GM12865 (cell line): ENCODE measurements at regions not wholly inside any gene's neighbourhood (a gene's known extent, or its start where the extent isn't known, plus 50 kb on each side); places are given as distances from the start of the nearest gene placed in this dataset.

Source experiments
- DNase-seq: peaks from one replicate; pipeline ENCODE4 v3.0.0; 2010; ENCODE audit warnings: low read depth
- H3K4me3 ChIP-seq: 2 replicates; pipeline ENCODE4 v1.5.1; 2011; ENCODE audit warnings: mild to moderate bottlenecking, low read depth, low read length, control low read depth
- CTCF ChIP-seq: IDR thresholded peaks from 2 replicates; pipeline ENCODE4 v1.5.1; 2011; ENCODE audit warnings: low read length, control low read depth, low read depth, inconsistent platforms; ENCODE audit not compliant: insufficient read depth; ENCODE audit errors: missing control alignments

DNA sequence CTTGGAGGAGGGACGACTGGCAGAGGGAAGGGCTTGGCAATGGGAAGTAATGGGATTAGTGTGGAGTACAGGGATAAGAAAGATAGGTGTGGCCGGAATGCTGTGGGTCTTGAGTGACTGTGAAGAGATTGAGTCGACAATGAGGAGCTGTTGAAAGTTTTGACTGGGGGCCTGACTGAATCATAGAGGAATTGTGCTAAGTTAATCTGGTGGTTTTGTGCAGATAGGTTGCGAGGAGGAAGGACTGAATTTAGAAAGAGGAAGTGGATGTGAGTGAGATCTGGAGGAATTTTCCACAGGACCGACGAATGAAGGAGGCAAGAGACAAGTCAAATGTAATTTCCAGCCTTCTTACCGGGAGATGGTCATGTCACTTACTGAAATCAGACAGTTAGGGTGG is 143.9 kb upstream of the RALGAPA2 start:
- no peak for TF ChIP-seq CTCF
- no peak overlapping the region for H3K4me3 ChIP-seq
- DNase-seq: no peak

- no peak overlapping the region for H3K4me3 ChIP-seq
- no peak for TF ChIP-seq CTCF
- DNase-seq: no peak
Observed at GRCh38 chr20:20851385-20851784, 138.9 kb upstream of the RALGAPA2 start.

GRCh38 chr20:20850407-20850806 is 138.0 kb upstream of the RALGAPA2 start:
- TF ChIP-seq CTCF: no peak
- no peak for DNase-seq
- no peak overlapping the region for H3K4me3 ChIP-seq

- no peak for TF ChIP-seq CTCF
- DNase-seq: no peak
- H3K4me3 ChIP-seq: no peak overlapping the region
Observed at GRCh38 chr20:20849161-20849560, 136.7 kb upstream of the RALGAPA2 start.

DNA sequence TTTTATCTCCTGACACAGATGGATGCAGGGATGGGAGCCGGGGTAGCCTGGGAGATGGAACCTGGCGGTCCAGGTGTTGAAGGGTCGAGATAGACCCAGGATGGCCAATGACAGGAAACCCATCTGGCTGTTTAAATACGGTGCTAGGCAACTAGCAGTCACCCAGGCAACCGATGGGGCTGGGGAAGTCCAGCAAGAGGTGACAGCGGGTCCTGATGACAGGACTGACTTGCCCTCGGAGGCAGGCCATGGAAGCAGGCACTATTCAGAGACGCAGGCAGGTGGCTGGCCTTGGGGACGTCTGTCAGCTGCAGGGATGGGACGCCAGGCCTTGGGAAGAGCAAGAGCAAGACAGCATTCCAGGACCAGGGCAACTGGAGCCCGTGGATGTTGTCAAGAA is 135.4 kb upstream of the RALGAPA2 start:
- no peak overlapping the region for H3K4me3 ChIP-seq
- DNase-seq: peak; percentile 15
- no peak for TF ChIP-seq CTCF

GRCh38 chr20:20843982-20844381 is 131.5 kb upstream of the RALGAPA2 start:
- DNase-seq: no peak

More at GRCh38 chr20:20843982-20844381, 131.5 kb upstream of the RALGAPA2 start:
- no peak overlapping the region for H3K4me3 ChIP-seq
- no peak for TF ChIP-seq CTCF
